PFSK-1 (cell line): ENCODE measurements at regions not wholly inside any gene's neighbourhood (a gene's known extent, or its start where the extent isn't known, plus 50 kb on each side); places are given as distances from the start of the nearest gene placed in this dataset.

ENCODE experiments used
- POLR2AphosphoS5 ChIP-seq: IDR thresholded peaks from 2 replicates; pipeline ENCODE4 v1.6.1; 2012; ENCODE audit warnings: low read depth, mild to moderate bottlenecking, control low read depth, low read length, moderate library complexity
- TAF1 ChIP-seq: IDR thresholded peaks from 2 replicates; pipeline ENCODE4 v1.6.1; 2012; ENCODE audit warnings: low read length, control low read depth, borderline replicate concordance; ENCODE audit not compliant: insufficient read depth

- TF ChIP-seq TAF1 (no peak), POLR2AphosphoS5 (no peak)
Observed at GRCh38 chr11:44372989-44373388, 63.0 kb upstream of the ALX4 start.
